Stimulated activated naive B cell treated with anti-CD40 and anti-IgM and Interleukin-4, amounts not matched to agents 10 μg/mL and 1 μg/mL and 100 μg/mL, for 72 hours (primary cell): ENCODE measurements at regions not wholly inside any gene's neighbourhood (a gene's known extent, or its start where the extent isn't known, plus 50 kb on each side); places are given as distances from the start of the nearest gene placed in this dataset.
"Not testable (repeated sequence)": the region's sequence is repeated elsewhere in the genome, so short reads cannot be mapped to it uniquely, and the experiment has no call there.

Experiments used
- ATAC-seq, 2 donors: fragments of 150-1000 bp; cut with Tn5 transposase; replicated peaks; 2 replicates each; pipeline ENCODE4 v1.10.0; 2021; ENCODE audit warnings: moderate library complexity in 1 of 2
- DNase-seq: peaks from one replicate; pipeline ENCODE4 v3.0.0; 2021
- H3K27ac Mint-ChIP-seq: one replicate; pipeline ENCODE4 v1.8.0; 2022; ENCODE audit warnings: mild to moderate bottlenecking, mixed read lengths
- H3K27me3 Mint-ChIP-seq, 2 donors: one replicate each; pipeline ENCODE4 v1.8.0; 2022; ENCODE audit warnings: mixed read lengths in 2 of 2
- H3K36me3 Mint-ChIP-seq, 2 donors: one replicate each; pipeline ENCODE4 v1.8.0; 2022; ENCODE audit warnings: mixed read lengths in 2 of 2, mild to moderate bottlenecking in 1 of 2
- H3K4me1 Mint-ChIP-seq, 2 donors: one replicate each; pipeline ENCODE4 v1.8.0; 2022; ENCODE audit warnings: mixed read lengths in 2 of 2, mild to moderate bottlenecking in 1 of 2
- H3K4me3 Mint-ChIP-seq, 2 donors: one replicate each; pipeline ENCODE4 v1.8.0; 2022; ENCODE audit warnings: mild to moderate bottlenecking in 2 of 2, mixed read lengths in 2 of 2, moderate library complexity in 1 of 2
- H3K9me3 Mint-ChIP-seq, 2 donors: one replicate each; pipeline ENCODE4 v1.8.0; 2022; ENCODE audit warnings: mixed read lengths in 2 of 2, mild to moderate bottlenecking in 1 of 2

DNA sequence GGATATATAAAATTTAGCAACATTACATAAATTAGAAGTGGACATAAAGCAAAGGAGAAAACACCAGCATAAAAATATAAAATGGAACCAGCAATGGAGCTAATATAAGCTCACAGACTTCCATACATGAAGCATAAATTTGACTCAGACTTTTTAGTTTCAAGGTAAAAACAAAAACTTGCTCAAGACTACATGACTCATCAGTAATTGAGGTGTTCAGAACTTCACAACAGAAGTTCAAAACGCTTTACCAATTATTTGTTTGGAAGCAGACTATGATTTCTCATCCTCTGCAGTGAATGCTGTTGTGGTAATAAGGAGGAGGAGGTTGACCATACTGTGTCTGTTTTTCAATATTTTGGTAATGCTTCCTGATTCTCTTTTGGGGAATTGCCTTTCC lies 192.0 kb upstream of the MEIS1 start:
- H3K9me3 Mint-ChIP-seq, H3K4me3 Mint-ChIP-seq, H3K27ac Mint-ChIP-seq, H3K4me1 Mint-ChIP-seq, H3K36me3 Mint-ChIP-seq, ATAC-seq, H3K27me3 Mint-ChIP-seq, DNase-seq: not testable (repeated sequence)

DNA sequence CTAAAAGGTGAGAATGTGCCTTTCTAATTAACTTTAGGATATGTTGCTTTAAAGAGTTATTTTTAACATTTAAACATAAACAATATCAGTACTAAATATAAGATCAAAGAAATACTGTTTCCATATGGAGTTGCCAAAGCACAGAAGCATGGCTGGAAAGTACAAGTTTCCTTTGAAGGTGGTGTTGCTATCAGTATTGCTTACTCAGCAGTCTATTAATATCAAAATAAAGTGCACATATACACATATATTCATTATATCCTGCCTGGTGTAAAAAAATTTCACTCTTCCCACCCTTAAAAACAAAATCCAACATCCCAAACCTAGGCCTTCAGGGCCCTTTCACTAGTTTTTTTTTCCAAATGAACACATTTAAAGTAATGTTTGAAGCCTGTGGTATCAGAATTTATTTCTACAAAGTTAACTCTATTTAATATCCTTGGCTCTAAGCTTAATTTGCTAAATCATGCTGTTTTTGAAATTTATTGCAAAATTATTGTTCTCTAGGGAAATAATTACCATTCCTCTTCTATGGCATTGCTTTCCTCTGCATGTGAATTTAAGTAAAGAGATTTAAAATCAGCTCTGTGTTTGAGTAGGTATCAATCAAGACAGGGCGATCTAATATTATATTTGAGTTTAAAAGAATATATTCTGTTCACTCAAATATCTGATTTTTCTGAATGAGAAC lies 192.7 kb upstream of the MEIS1 start:
- no peaks in the 10 kb centered on the region for H3K27me3 Mint-ChIP-seq

GRCh38 chr2:66240286-66240685 lies 194.6 kb upstream of the MEIS1 start:
- Mint-ChIP-seq H3K4me3 (no peak overlapping the region), H3K27ac (no peak overlapping the region), H3K27me3 (no peaks in the 10 kb centered on the region), H3K36me3 (no peaks in the 10 kb centered on the region), H3K9me3 (no peaks in the 10 kb centered on the region), H3K4me1 (no peaks in the 10 kb centered on the region)
- ATAC-seq = no peak
- no peak for DNase-seq

More for the DNA sequence above, 192.7 kb upstream of the MEIS1 start:
- ATAC-seq (no peak), DNase-seq (no peak)
- H3K27ac Mint-ChIP-seq = no peak overlapping the region
- H3K4me3 Mint-ChIP-seq = no peak overlapping the region
- no peaks in the 10 kb centered on the region for H3K36me3 Mint-ChIP-seq
- H3K4me1 Mint-ChIP-seq = no peaks in the 10 kb centered on the region
- no peaks in the 10 kb centered on the region for H3K9me3 Mint-ChIP-seq

- Mint-ChIP-seq H3K27ac (no peak overlapping the region), H3K4me3 (no peak overlapping the region), H3K9me3 (no peaks in the 10 kb centered on the region), H3K36me3 (no peaks in the 10 kb centered on the region), H3K27me3 (no peaks in the 10 kb centered on the region), H3K4me1 (no peaks in the 10 kb centered on the region)
- DNase-seq = no peak
- no peak for ATAC-seq
Measured at GRCh38 chr2:66239655-66240054, 195.3 kb upstream of the MEIS1 start.

DNA sequence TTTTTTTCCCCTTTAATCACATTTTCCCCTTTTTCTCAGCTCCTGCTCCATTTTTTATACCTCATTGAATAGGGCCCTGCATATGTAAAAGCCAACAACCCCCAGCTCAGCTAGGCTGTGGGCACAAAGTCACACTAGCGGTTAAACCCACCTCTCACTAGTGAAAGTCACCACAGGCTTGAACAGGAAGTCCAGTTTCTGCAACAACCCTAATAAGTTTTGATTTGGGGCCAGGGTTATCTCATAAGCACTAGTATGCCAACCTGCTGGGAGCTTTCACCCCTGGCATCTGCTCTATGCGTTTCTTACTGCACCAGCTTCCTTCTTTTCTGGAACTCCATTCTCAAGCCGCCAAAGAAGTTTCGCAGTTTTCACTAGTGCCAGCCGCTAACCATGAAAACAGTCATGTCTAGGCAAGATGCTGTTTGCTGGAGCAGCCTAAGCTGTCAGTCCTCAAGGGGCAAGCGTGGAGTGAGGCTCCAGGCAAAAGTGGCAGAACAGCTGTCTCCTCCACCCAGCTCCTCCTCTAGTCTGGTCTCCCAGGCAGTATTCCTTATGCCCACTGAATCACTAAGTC lies 197.0 kb upstream of the MEIS1 start:
- DNase-seq = no peak
- Mint-ChIP-seq H3K27ac (no peak overlapping the region), H3K36me3 (no peaks in the 10 kb centered on the region), H3K4me3 (no peak overlapping the region), H3K27me3 (no peaks in the 10 kb centered on the region), H3K4me1 (no peaks in the 10 kb centered on the region), H3K9me3 (no peaks in the 10 kb centered on the region)
- no peak for ATAC-seq

DNA sequence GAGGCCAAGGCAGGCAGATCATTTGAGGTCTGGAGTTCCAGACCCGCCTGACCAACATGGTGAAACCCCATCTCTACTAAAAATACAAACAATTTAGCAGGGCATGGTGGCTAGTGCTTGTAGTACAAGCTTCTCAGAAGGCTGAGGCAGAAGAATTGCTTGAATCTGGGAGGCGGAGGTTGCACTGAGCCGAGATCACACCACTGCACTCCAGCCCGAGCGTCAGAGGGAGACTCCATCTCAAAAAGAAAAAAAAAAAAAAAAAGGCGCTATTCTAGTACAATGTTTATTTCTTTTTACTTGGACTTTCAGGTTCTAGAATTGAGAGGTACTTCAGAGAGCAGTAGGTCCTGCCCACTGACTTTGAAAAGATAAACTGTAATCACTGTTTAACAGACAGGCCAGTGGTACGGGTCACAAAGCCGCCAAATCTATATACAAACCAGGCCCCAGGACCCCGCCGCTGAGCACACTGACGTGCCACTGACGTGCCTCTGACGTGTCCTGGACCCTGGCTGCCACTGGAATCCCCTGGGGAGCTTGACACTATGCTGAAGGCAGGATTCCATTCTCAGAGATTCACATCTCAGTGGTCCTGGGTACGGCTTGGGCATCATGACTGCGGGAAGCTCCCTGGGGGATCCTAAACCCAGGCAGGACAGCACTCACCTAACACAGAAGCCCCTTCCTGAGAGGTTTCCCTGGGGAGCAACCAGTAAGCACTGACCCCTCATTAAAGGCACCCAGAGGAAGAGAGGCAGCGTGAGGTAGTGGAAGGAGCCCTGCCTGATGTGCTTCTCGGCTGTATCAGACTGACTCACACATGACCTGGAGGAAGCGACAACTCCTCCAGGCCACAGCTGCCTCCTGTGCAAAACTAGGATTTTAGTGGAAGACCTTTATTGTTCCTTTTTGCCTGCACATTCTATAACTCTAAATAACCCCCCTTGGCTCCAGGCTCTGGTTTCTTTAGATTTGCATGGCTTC lies 197.8 kb upstream of the MEIS1 start:
- H3K27me3 Mint-ChIP-seq = no peaks in the 10 kb centered on the region
- ATAC-seq (no peak), DNase-seq (no peak)
- H3K9me3 Mint-ChIP-seq = no peaks in the 10 kb centered on the region
- no peak overlapping the region for H3K27ac Mint-ChIP-seq
- H3K4me3 Mint-ChIP-seq = no peak overlapping the region
- H3K36me3 Mint-ChIP-seq = no peaks in the 10 kb centered on the region
- H3K4me1 Mint-ChIP-seq = no peaks in the 10 kb centered on the region

GRCh38 chr2:66236067-66236685 lies 198.7 kb upstream of the MEIS1 start:
- no peaks in the 10 kb centered on the region for H3K27me3 Mint-ChIP-seq
- ATAC-seq (no peak), DNase-seq (no peak)
- H3K4me3 Mint-ChIP-seq = no peak overlapping the region
- H3K9me3 Mint-ChIP-seq = no peaks in the 10 kb centered on the region
- H3K36me3 Mint-ChIP-seq = no peaks in the 10 kb centered on the region
- H3K27ac Mint-ChIP-seq = no peak overlapping the region
- H3K4me1 Mint-ChIP-seq = no peaks in the 10 kb centered on the region

DNA sequence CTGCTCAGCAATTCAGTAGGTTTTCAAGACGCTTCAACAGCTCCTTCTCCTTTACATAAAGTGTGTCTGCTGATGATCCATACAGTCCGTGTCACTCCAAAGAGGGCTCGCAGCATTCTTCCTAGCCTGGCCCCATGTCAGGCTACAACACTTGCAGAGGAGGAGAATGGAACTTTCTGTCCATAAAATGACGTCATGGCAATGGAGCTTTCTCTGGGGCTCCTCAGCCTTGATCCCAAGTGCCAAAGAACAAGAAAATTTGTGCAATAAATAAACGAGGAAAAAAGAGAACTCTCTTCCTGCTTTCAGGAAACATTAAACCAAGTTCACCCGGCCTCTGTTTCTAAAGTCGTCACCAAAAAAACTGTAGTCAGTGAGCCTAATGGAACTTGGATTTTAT lies 199.5 kb upstream of the MEIS1 start:
- Mint-ChIP-seq H3K27ac (no peak overlapping the region), H3K4me3 (no peak overlapping the region), H3K36me3 (no peaks in the 10 kb centered on the region), H3K9me3 (no peaks in the 10 kb centered on the region), H3K4me1 (no peaks in the 10 kb centered on the region), H3K27me3 (no peaks in the 10 kb centered on the region)
- DNase-seq = no peak
- no peak for ATAC-seq

GRCh38 chr2:66233981-66234380 lies 200.9 kb upstream of the MEIS1 start:
- DNase-seq (no peak), ATAC-seq (no peak)
- Mint-ChIP-seq H3K36me3 (no peaks in the 10 kb centered on the region), H3K9me3 (no peaks in the 10 kb centered on the region), H3K27ac (no peak overlapping the region), H3K27me3 (no peaks in the 10 kb centered on the region), H3K4me3 (no peak overlapping the region), H3K4me1 (no peaks in the 10 kb centered on the region)

GRCh38 chr2:66228128-66228547 lies 206.8 kb upstream of the MEIS1 start:
- ATAC-seq = no peak
- no peaks in the 10 kb centered on the region for H3K27me3 Mint-ChIP-seq
- H3K36me3 Mint-ChIP-seq = no peaks in the 10 kb centered on the region
- H3K27ac Mint-ChIP-seq = no peak overlapping the region
- no peaks in the 10 kb centered on the region for H3K9me3 Mint-ChIP-seq
- no peak for DNase-seq
- H3K4me3 Mint-ChIP-seq = no peak overlapping the region
- no peaks in the 10 kb centered on the region for H3K4me1 Mint-ChIP-seq

- no peak for DNase-seq
- Mint-ChIP-seq H3K27me3 (no peaks in the 10 kb centered on the region), H3K36me3 (no peaks in the 10 kb centered on the region), H3K4me1 (no peaks in the 10 kb centered on the region), H3K27ac (no peak overlapping the region), H3K4me3 (no peak overlapping the region), H3K9me3 (peaks cover 0 to 6% of the 10 kb centered on the region in 2 donors)
- no peak for ATAC-seq
Measured at GRCh38 chr2:66217039-66217585, 217.8 kb upstream of the MEIS1 start.

GRCh38 chr2:66212749-66213148 lies 222.2 kb upstream of the MEIS1 start:
- ATAC-seq = no peak
- H3K36me3 Mint-ChIP-seq = no peaks in the 10 kb centered on the region
- H3K9me3 Mint-ChIP-seq = peaks cover 3 to 6% of the 10 kb centered on the region in 2 donors
- no peaks in the 10 kb centered on the region for H3K27me3 Mint-ChIP-seq
- no peak overlapping the region for H3K4me3 Mint-ChIP-seq
- H3K27ac Mint-ChIP-seq = no peak overlapping the region
- no peaks in the 10 kb centered on the region for H3K4me1 Mint-ChIP-seq
- DNase-seq = no peak

- no peak overlapping the region for H3K4me3 Mint-ChIP-seq
- H3K9me3 Mint-ChIP-seq = peaks cover 0 to 4% of the 10 kb centered on the region in 2 donors
- ATAC-seq = no peak
- no peaks in the 10 kb centered on the region for H3K36me3 Mint-ChIP-seq
- no peak for DNase-seq
- H3K4me1 Mint-ChIP-seq = no peaks in the 10 kb centered on the region
- H3K27me3 Mint-ChIP-seq = no peaks in the 10 kb centered on the region
- H3K27ac Mint-ChIP-seq = no peak overlapping the region
Measured at GRCh38 chr2:66202586-66202985, 232.3 kb upstream of the MEIS1 start.

GRCh38 chr2:66201242-66201641 lies 233.7 kb upstream of the MEIS1 start:
- H3K27me3 Mint-ChIP-seq = no peaks in the 10 kb centered on the region
- H3K9me3 Mint-ChIP-seq = peaks cover 0 to 9% of the 10 kb centered on the region in 2 donors
- ATAC-seq (no peak), DNase-seq (no peak)
- no peak overlapping the region for H3K27ac Mint-ChIP-seq
- H3K4me3 Mint-ChIP-seq = no peak overlapping the region
- H3K4me1 Mint-ChIP-seq = no peaks in the 10 kb centered on the region
- no peaks in the 10 kb centered on the region for H3K36me3 Mint-ChIP-seq
